ENCODE measurements at regions not wholly inside any gene's neighbourhood (a gene's known extent, or its start where the extent isn't known, plus 50 kb on each side); places are given as distances from the start of the nearest gene placed in this dataset.

DNA sequence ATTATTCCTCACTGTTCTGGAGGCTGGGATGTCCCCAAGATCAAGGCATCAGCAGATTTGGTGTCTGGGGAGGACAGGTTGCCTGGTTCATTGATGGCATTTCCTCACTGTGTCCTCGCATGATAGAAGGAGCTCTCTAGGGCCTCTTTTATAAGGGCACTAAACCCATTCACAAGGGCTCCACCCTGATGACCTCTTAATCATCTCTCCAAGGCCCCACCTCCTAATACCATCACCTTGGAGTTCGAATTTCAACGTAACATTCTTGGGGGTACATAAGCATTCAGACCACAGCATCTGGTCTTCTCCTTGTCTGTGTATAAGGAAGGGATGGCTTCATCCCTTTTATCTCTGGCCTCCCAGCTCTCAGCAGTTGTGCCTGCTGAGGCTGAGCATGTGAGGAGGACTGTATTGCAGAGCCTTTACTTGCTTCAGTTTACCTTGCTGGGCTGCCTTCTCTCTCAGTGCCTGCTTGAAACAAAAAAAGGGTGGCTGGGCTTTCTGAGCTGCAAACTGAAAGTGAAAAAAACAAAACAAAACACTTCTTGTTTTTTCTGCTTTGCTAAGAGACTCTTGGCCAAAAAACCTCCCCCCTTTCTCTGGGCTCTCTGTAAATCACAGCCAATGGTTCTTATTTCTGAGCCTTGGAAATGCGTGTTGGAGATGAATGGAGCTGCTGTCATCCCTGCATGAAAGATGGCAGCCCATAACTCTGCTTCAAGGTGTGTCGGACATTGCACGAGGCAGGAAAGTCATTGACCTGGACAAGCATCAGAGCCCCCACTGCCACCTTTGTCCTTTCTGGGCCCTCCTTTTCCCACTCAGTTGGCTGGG lies 75.8 kb downstream of the RHOU start:
- Histone ChIP-seq H3K36me3 (replicated peaks) (no peaks in the 10 kb centered on the region), H3K4me3 (no peak overlapping the region), H3K9me3 (no peaks in the 10 kb centered on the region), H3K4me1 (peaks cover 9% of the 10 kb centered on the region), H3K27me3 (ENCODE audit: low read depth) (no peaks in the 10 kb centered on the region)
- no peak for DNase-seq (ENCODE audit: low spot score in 2 of 2)
- in situ Hi-C loops (cut with MboI; ENCODE audit: low sequenced_read_pairs): no loop called here

- DNase-seq (ENCODE audit: low spot score in 2 of 2): no peak
- in situ Hi-C loops (cut with MboI; ENCODE audit: low sequenced_read_pairs): no loop called here
- Histone ChIP-seq H3K36me3 (replicated peaks) (no peaks in the 10 kb centered on the region), H3K4me3 (no peak overlapping the region), H3K9me3 (no peaks in the 10 kb centered on the region), H3K4me1 (peaks cover 9% of the 10 kb centered on the region), H3K27me3 (ENCODE audit: low read depth) (no peaks in the 10 kb centered on the region)
Measured at GRCh38 chr1:228811712-228812305, 76.5 kb downstream of the RHOU start.

DNA sequence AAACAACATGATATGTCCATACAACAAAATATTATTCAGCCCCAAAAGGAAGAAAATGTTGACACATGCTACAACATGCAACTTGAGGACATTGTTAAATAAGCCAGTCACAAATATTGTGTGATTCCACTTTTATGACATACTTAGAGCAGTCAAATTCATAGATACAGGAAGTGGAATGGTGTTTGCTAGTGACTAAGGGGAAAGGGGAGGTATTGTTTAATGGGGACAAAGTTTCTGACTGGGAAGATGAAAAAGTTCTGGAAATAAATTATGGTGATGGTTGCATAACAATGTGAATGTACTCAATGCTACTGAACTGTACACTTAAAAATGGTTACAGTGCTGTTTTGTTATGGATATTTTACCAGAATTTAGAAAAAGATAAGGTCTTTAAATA lies 77.7 kb downstream of the RHOU start:
- no peaks in the 10 kb centered on the region for H3K27me3 ChIP-seq (ENCODE audit: low read depth)
- H3K4me1 ChIP-seq: peaks cover 9% of the 10 kb centered on the region

GRCh38 chr1:228814176-228814575 lies 78.9 kb downstream of the RHOU start:
- H3K4me1 ChIP-seq: peaks cover 10% of the 10 kb centered on the region
- H3K36me3 ChIP-seq (replicated peaks): no peaks in the 10 kb centered on the region
- in situ Hi-C loops (cut with MboI; ENCODE audit: low sequenced_read_pairs): no loop called here
- DNase-seq (ENCODE audit: low spot score in 2 of 2): no peak
- H3K4me3 ChIP-seq: no peak overlapping the region
- no peaks in the 10 kb centered on the region for H3K9me3 ChIP-seq
- no peaks in the 10 kb centered on the region for H3K27me3 ChIP-seq (ENCODE audit: low read depth)

More for the DNA sequence above, 77.7 kb downstream of the RHOU start:
- Histone ChIP-seq H3K36me3 (replicated peaks) (no peaks in the 10 kb centered on the region), H3K4me3 (no peak overlapping the region), H3K9me3 (no peaks in the 10 kb centered on the region)
- peak in 1 of 2 experiments; percentile 59 for DNase-seq (ENCODE audit: low spot score in 2 of 2)
- in situ Hi-C loops (cut with MboI; ENCODE audit: low sequenced_read_pairs): no loop called here

DNA sequence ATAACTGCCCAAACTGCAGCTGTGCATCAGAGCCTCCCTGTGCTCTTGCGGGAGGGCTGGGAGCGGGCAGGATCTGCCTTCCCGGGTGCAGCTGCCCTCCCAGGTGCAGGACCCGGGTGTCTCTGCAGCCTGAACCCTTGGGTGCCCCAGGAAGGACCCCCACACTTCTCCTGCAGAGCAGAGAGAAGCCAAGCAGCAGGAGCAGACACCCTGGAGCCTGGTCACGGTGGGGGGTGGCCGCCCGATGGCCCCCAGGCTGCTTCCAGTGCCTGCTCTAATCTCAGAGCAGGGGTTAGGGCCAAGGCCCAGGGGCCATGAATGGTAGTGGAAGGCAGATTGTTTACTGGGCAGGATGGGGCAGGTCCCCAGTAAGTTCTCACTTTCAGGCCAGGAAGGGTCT lies 83.0 kb downstream of the RHOU start:
- H3K9me3 ChIP-seq: no peaks in the 10 kb centered on the region
- no peak for DNase-seq (ENCODE audit: low spot score in 2 of 2)
- H3K27me3 ChIP-seq (ENCODE audit: low read depth): no peaks in the 10 kb centered on the region
- H3K4me1 ChIP-seq: peaks cover 11% of the 10 kb centered on the region
- in situ Hi-C loops (cut with MboI; ENCODE audit: low sequenced_read_pairs): no loop called here
- no peaks in the 10 kb centered on the region for H3K36me3 ChIP-seq (replicated peaks)
- H3K4me3 ChIP-seq: no peak overlapping the region

DNA sequence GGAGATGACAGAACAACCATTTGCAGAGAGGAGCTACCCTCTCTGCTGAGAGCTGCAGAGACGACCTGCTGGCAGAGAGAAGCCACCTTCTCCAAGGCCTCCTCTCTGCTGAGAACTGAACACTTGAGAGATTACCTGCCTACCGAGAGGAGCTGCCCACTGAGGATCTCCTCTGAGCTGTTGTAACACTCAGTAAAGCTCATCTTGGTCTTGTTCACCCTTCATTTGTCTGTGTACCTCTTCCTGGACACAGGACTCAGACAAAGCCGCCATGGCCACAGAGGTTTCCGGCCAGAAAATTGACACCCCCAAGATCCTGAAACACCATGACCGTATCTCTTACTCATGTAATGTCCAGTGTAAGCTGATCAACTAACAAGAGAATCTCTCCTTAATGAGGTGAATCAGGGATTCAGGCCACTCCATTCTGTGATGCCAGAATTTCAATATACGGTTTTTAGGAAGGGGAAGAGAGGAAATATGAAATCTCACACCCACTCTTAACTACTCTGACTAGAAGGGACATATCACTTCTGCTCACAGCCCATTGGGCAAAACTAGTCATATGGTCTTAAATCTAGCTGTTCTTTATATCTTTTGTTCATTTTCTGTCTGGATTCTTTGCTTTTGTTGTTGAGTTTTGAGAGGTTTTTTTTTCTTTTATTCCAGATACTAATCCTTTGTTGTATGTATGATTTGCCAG lies 83.8 kb downstream of the RHOU start:
- in situ Hi-C loops (cut with MboI; ENCODE audit: low sequenced_read_pairs): no loop called here

DNA sequence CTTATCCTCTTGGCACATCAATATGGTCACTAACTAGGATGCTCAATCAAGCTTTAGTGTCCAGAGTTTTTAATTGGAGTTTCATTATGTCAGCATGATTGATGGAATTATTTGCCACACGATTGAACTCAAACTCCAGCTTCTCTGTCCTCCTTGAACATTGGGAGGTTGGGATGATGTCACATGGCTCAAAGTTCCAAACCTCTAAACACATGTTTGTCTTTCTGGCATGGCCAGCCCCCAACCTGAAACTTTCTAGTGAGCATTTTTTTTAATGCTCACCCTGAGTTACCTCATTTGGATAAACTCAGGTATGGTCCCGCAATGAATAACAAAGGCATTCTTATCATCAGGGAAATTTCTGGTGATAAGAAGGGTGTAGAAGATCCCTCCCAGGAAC lies 86.0 kb downstream of the RHOU start:
- in situ Hi-C loops (cut with MboI; ENCODE audit: low sequenced_read_pairs): no loop called here
- H3K4me3 ChIP-seq: no peak overlapping the region
- peaks cover 10% of the 10 kb centered on the region; the same call in 1 of the 2 replicates for H3K4me1 ChIP-seq
- H3K27me3 ChIP-seq (ENCODE audit: low read depth): no peaks in the 10 kb centered on the region
- H3K9me3 ChIP-seq: no peaks in the 10 kb centered on the region
- no peak for DNase-seq (ENCODE audit: low spot score in 2 of 2)
- H3K36me3 ChIP-seq (replicated peaks): no peaks in the 10 kb centered on the region

More for the DNA sequence above, 83.8 kb downstream of the RHOU start:
- Histone ChIP-seq H3K27me3 (ENCODE audit: low read depth) (no peaks in the 10 kb centered on the region), H3K9me3 (no peaks in the 10 kb centered on the region), H3K36me3 (replicated peaks) (no peaks in the 10 kb centered on the region), H3K4me1 (peaks cover 6% of the 10 kb centered on the region; the same call in 1 of the 2 replicates), H3K4me3 (no peak overlapping the region)
- DNase-seq (ENCODE audit: low spot score in 2 of 2): no peak

GRCh38 chr1:228823200-228823599 lies 87.9 kb downstream of the RHOU start:
- H3K27me3 ChIP-seq (ENCODE audit: low read depth): no peaks in the 10 kb centered on the region
- H3K4me3 ChIP-seq: no peak overlapping the region
- H3K9me3 ChIP-seq: no peaks in the 10 kb centered on the region
- peaks cover 10% of the 10 kb centered on the region; the same call in 1 of the 2 replicates for H3K4me1 ChIP-seq
- in situ Hi-C loops (cut with MboI; ENCODE audit: low sequenced_read_pairs): no loop called here
- no peaks in the 10 kb centered on the region for H3K36me3 ChIP-seq (replicated peaks)
- DNase-seq (ENCODE audit: low spot score in 2 of 2): no peak

DNA sequence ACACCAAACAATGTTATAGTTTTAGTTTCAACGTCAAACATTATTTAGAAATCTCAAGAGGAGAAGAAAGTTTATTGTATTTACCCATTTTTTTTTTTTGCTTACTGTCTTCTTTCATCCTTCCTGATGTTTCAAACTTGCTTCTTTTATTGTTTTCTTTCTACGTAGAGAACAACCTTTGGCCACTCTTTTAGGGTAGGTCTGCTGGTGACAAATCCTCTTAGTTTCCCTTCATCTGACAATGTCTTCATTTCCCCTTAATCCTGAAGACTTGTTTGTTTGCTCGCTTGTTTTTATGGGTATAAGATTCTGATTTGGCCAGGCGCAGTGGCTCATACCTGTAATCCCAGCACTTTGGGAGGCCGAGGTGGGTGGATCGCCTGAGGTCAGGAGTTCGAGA lies 89.1 kb downstream of the RHOU start:
- no peak for DNase-seq (ENCODE audit: low spot score in 2 of 2)
- Histone ChIP-seq H3K27me3 (ENCODE audit: low read depth) (no peaks in the 10 kb centered on the region), H3K4me3 (no peak overlapping the region), H3K9me3 (no peaks in the 10 kb centered on the region), H3K36me3 (replicated peaks) (no peaks in the 10 kb centered on the region), H3K4me1 (peaks cover 7% of the 10 kb centered on the region; the same call in 1 of the 2 replicates)
- in situ Hi-C loops (cut with MboI; ENCODE audit: low sequenced_read_pairs): no loop called here

- DNase-seq (ENCODE audit: low spot score in 2 of 2): peak in 1 of 2 experiments; percentile 21
- 0 out of 2 replicates have a peak, but pooled peaks cover 3% of the 10 kb centered on the region for H3K4me1 ChIP-seq
- no peaks in the 10 kb centered on the region for H3K36me3 ChIP-seq (replicated peaks)
- in situ Hi-C loops (cut with MboI; ENCODE audit: low sequenced_read_pairs): no loop called here
- no peaks in the 10 kb centered on the region for H3K9me3 ChIP-seq
- H3K4me3 ChIP-seq: no peak overlapping the region
- no peaks in the 10 kb centered on the region for H3K27me3 ChIP-seq (ENCODE audit: low read depth)
Measured at GRCh38 chr1:228825041-228825440, 89.8 kb downstream of the RHOU start.

DNA sequence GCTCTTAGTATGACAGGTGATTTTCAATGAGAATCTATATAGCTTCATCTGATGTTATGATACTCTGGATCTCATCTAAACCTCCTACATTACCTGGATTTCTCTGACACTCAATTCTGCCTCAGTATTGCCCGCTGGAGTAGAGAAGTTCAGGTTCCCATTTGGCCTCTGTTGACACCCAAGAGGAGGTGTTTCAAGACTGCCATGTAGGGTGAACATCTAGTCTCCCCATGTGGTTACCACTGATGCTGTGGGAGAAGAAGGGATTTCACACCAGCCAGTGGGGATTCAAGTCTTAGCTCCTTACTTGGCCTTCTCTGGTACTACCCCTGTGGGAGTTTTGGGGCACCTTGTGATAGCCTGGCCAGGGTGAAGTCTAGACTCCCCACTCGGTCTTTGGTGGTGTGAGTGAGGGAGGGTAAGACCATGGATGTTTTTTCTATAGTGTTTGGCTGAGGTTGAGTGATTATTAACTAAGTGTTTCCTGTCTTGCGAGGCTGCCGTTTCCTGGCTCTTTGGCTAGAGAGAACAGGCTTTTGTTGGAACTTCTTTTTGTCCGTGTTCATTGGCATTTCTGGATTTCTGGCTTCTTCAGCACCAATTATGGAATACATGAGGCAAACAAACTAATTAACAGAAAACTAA lies 90.7 kb downstream of the RHOU start:
- Histone ChIP-seq H3K9me3 (no peaks in the 10 kb centered on the region), H3K27me3 (ENCODE audit: low read depth) (no peaks in the 10 kb centered on the region), H3K36me3 (replicated peaks) (no peaks in the 10 kb centered on the region), H3K4me1 (0 out of 2 replicates have a peak, but pooled peaks cover 3% of the 10 kb centered on the region), H3K4me3 (no peak overlapping the region)
- DNase-seq (ENCODE audit: low spot score in 2 of 2): no peak
- in situ Hi-C loops (cut with MboI; ENCODE audit: low sequenced_read_pairs): no loop called here

- in situ Hi-C loops (cut with MboI; ENCODE audit: low sequenced_read_pairs): no loop called here
- peak in 1 of 2 experiments; percentile 39 for DNase-seq (ENCODE audit: low spot score in 2 of 2)
Measured at GRCh38 chr1:228827019-228827418, 91.7 kb downstream of the RHOU start.

GRCh38 chr1:228828151-228828550 lies 92.9 kb downstream of the RHOU start:
- in situ Hi-C loops (cut with MboI; ENCODE audit: low sequenced_read_pairs): no loop called here
- no peak for DNase-seq (ENCODE audit: low spot score in 2 of 2)

More at GRCh38 chr1:228827019-228827418, 91.7 kb downstream of the RHOU start:
- Histone ChIP-seq H3K4me1 (0 out of 2 replicates have a peak, but pooled peaks cover 3% of the 10 kb centered on the region), H3K27me3 (ENCODE audit: low read depth) (no peaks in the 10 kb centered on the region), H3K9me3 (no peaks in the 10 kb centered on the region), H3K4me3 (no peak overlapping the region), H3K36me3 (replicated peaks) (no peaks in the 10 kb centered on the region)

More at GRCh38 chr1:228828151-228828550, 92.9 kb downstream of the RHOU start:
- Histone ChIP-seq H3K9me3 (no peaks in the 10 kb centered on the region), H3K4me1 (0 out of 2 replicates have a peak, but pooled peaks cover 3% of the 10 kb centered on the region), H3K27me3 (ENCODE audit: low read depth) (no peaks in the 10 kb centered on the region), H3K36me3 (replicated peaks) (no peaks in the 10 kb centered on the region), H3K4me3 (no peak overlapping the region)

Measured in HAP-1 (cell line).